ENCODE measurements at regions not wholly inside any gene's neighbourhood (a gene's known extent, or its start where the extent isn't known, plus 50 kb on each side); places are given as distances from the start of the nearest gene placed in this dataset.

DNA sequence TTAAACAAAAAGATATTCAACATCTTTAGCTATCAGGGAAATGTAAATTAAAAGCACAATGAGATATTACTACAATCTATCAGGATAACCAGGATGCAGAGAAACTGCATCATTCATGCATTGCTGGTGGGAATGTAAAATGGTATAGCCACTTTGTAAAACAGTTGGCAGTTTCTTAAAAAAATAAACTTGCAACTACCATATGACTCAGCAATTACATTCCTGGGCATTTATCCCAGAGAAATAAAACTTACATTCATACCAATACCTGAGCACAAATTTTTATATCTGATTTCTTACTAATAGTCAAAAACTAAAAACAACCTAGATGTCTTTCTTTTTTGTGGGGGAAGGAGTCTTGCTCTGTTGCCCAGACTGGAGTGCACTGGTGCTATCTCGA is 190.3 kb upstream of the TAB2 start:
- no peak overlapping the region for H3K4me3 ChIP-seq
- no peaks in the 10 kb centered on the region; the same call in 1 of the 2 replicates for H3K27me3 ChIP-seq
- no peak for DNase-seq
- H3K36me3 ChIP-seq: no peaks in the 10 kb centered on the region
- peaks cover 5% of the 10 kb centered on the region for H3K9me3 ChIP-seq

DNA sequence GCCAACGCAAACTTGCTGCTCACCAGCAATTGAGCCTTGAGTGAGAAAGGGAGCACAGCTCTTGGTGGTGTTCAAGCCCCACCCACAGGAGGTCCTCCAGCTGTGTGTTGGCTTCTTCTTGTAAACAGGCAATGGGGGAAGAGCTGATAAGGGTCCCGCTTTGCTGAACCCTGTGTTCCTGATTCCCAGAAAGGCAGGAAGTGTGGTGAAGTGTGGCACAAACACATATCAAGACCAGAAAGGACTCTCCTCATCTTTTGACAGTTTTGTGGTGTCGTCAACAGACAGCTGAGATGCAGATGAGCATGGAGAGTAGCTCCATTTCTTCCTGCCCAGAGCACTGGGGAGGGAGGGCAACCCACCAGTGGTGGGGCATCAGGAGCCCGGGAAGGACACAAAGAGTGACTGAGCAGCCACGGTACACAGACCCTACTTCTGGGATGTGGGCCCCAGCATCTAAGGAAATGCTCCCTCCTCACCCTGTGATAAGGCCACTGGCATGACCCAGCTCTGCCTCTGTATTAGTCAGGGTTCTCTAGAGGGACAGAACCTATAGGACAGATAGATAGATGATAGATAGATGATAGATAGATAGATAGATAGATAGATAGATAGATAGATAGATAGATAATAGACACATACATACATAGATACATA is 188.9 kb upstream of the TAB2 start:
- Histone ChIP-seq H3K9me3 (peaks cover 5% of the 10 kb centered on the region), H3K27me3 (no peaks in the 10 kb centered on the region; the same call in 1 of the 2 replicates), H3K4me3 (no peak overlapping the region), H3K36me3 (no peaks in the 10 kb centered on the region)
- no peak for DNase-seq

DNA sequence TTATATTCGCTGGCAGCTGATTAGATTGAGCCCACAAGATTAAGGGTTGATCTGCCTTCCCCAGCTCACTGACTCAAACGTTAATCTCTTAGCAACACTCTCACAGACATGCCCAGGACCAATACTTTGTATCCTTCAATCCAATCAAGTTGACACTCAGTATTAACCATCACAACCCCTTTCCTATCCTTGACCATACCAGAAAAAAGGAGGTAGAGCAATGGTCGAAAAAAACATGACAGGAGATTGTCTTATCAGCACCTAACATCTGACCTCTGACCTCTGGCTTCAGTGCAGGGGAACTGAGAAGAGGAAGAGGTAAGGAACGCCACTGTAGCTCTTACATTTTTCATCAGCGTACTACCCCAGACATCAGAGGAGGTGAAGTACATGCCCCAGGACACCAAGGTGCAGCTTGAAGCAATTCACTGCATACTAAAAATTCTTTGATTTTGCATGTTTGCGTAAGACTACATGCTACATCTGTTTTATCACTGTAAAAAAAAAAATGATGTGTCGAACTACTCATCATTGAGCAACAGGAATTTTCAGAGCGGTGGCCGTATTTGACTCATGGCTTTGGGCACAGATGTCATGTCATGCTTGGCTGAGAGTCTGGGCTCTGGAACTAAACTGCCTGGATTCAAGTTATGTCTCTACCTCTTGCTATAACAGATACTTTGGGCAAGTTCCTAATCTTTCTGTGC is 188.0 kb upstream of the TAB2 start:
- peak; percentile 71 for DNase-seq
- Histone ChIP-seq H3K9me3 (no peaks in the 10 kb centered on the region; the same call in 1 of the 2 replicates), H3K27me3 (no peaks in the 10 kb centered on the region; the same call in 1 of the 2 replicates), H3K36me3 (no peaks in the 10 kb centered on the region), H3K4me3 (no peak overlapping the region)

DNA sequence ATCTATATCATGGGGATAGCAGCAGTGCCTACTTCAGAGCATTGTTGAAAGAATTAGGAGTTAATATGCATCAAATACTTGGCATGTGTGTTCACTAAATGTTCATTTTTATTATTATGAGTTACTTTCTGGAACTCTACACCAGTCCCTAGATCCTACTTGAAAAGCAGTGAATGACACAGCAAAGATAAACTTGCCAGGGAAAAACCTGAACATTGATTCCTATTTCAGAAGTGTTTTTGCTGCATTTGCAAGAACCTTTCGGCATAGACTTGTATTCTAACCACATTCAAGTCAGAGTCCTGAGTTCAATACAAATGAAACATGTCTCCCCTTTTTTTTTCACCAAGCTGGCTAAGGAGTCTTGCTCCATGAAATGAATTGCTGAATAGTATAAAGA is 187.4 kb upstream of the TAB2 start:
- H3K36me3 ChIP-seq: no peaks in the 10 kb centered on the region
- H3K27me3 ChIP-seq: no peaks in the 10 kb centered on the region; the same call in 1 of the 2 replicates
- H3K4me3 ChIP-seq: no peak overlapping the region
- no peak for DNase-seq
- H3K9me3 ChIP-seq: no peaks in the 10 kb centered on the region; the same call in 1 of the 2 replicates

DNA sequence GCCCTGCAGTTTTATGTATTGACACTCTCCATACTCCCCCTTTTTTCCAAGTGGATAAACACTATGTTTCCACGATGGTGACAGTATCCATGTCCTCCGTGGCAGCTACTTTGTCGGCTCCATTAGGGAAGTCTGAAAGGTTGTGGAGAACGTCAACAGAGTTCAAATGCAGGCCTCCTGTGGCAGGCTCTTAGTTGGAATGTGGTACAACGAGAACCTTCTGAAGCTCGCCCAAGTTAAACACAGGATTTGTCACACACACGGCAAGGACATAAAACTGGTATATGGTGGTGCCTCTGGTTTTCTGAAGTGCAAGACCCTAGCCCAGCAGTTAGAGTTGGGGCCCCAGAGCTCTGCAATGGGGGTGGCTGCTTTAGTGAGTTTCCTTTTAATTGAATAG is 187.0 kb upstream of the TAB2 start:
- Histone ChIP-seq H3K36me3 (no peaks in the 10 kb centered on the region), H3K4me3 (no peak overlapping the region), H3K27me3 (no peaks in the 10 kb centered on the region; the same call in 1 of the 2 replicates), H3K9me3 (no peaks in the 10 kb centered on the region; the same call in 1 of the 2 replicates)
- no peak for DNase-seq

DNA sequence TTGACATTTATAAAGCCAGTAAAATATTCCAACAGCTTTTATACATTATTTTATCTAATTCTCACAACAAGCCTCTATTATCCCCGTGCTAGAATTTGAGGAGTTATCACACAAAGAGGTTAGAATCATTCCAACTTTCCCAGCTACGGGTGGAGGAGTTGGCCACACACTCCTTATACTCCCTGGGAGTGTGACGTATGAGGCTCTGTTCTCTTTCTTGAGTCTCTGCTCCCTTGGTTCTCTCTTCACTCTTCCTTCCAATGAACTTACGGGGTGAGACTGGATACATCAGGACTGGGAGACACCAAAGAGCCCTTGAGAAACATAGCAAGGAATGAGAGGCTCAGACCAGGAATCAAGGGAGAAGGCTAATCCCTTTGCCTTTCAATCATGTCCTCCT is 185.6 kb upstream of the TAB2 start:
- H3K4me3 ChIP-seq: no peak overlapping the region
- DNase-seq: no peak
- no peaks in the 10 kb centered on the region for H3K36me3 ChIP-seq
- no peaks in the 10 kb centered on the region; the same call in 1 of the 2 replicates for H3K9me3 ChIP-seq
- no peaks in the 10 kb centered on the region for H3K27me3 ChIP-seq

DNA sequence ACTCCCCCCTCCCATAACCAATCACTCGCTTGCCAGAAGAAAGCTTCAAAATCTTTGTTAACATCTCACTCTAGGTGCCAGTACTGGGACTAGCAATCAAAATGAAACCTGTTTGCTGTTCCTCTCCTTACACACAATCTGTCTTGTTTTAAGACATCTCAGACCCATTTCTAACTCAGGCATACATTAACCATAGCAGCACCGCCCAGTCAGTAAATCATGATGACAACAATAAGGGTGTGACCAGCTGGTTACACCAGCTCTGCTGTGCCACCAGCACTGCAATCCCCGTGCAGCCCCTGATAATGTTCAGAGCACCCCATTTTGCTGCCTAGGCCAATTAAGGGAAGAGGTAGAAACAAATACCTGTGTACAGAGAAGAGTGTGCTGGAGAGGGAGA is 185.2 kb upstream of the TAB2 start:
- H3K4me3 ChIP-seq: no peak overlapping the region
- H3K9me3 ChIP-seq: no peaks in the 10 kb centered on the region; the same call in 1 of the 2 replicates
- no peak for DNase-seq
- no peaks in the 10 kb centered on the region for H3K36me3 ChIP-seq
- no peaks in the 10 kb centered on the region for H3K27me3 ChIP-seq

DNA sequence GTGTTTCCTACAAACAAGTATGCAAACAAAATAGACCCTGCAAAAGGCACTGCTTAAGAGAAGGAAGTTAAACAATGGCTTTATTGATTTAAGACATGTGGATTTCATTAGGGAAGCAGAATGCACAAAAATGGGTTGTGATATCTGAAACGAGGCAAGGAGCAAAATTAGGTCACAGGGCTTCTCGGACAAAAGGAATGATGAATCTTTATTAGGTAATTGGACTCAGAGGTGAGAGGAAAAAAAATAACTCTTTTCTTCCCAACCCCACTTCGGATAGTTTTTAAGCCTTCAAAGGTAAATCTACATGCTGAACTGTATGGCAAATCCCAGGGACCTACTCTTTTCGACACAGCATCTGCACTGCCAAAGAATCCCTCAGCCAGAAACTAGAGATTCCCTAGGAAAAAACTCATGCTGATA is 183.0 kb upstream of the TAB2 start:
- H3K9me3 ChIP-seq: no peaks in the 10 kb centered on the region; the same call in 1 of the 2 replicates
- H3K4me3 ChIP-seq: no peak overlapping the region
- no peak for DNase-seq
- no peaks in the 10 kb centered on the region for H3K36me3 ChIP-seq
- H3K27me3 ChIP-seq: no peaks in the 10 kb centered on the region

DNA sequence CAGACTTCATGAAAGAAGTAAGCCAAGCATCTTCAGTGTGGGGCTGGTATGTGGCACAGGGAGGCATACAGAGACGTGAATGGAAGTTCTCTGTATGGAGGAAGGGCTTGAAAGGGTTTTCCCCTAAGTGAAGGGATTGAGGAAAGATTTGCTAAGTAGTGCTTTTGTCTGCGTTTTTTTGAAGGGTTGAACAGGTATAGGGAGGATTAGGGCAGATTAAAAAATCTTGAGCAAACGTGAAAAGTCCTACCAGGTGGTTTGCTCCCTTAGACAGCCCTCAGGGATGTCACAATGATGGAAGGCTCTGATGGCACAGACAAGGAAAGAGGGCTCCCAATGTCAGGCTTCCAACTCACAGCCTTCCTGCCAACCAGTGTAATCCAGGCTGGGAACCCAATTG is 181.7 kb upstream of the TAB2 start:
- Histone ChIP-seq H3K4me3 (no peak overlapping the region), H3K36me3 (no peaks in the 10 kb centered on the region), H3K9me3 (no peaks in the 10 kb centered on the region; the same call in 1 of the 2 replicates), H3K27me3 (no peaks in the 10 kb centered on the region)
- no peak for DNase-seq

DNA sequence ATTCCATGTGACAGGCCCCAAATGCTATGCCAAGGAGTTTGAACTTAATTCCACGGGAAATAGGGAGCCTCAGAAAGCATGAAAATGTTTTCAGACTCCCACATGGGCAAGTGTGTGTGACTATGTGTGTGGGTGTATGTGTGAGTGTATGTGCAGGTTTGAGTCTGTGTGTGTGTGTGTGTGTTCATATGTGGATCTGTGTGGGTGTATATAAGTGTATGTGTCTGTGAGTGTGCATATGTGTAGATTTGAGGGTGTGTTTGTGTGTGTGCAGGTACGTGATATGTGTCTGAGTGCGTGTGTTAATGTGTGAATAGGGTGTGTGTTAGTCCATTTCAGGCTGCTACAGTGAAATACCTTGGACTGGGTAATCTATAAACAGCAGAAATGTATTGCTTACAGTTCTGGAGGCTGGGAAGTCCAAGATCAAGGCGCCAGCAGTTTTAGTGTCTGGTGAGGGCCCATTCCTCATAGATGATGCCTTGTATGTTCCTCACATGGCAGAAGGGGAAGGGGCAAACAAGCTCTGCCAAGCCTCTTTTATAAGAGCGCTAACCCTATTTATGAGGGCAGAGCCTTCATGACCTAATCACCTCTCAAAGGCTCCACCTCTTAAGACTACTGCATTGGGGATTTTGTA is 181.1 kb upstream of the TAB2 start:
- no peaks in the 10 kb centered on the region for H3K27me3 ChIP-seq
- H3K9me3 ChIP-seq: no peaks in the 10 kb centered on the region; the same call in 1 of the 2 replicates
- no peaks in the 10 kb centered on the region for H3K36me3 ChIP-seq
- no peak overlapping the region for H3K4me3 ChIP-seq
- DNase-seq: no peak

DNA sequence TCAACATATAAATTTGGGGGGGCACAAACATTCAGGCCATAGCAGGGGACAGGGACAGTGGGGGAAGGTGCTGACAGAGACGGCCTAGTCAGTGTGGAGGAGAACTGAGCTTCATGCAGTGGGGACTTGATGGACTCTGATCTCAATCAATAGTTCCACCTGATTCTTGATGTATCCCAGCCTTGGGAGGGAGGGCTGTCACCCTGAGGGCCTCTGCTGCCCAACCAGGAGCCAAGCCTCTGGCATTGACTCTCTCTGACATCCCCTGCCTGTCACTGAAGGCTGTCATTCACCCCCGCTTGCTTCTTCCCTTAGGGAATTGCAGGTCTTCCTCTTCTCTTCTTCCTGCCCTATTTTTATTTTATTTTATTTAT is 180.6 kb upstream of the TAB2 start:
- Histone ChIP-seq H3K27me3 (no peaks in the 10 kb centered on the region), H3K36me3 (no peaks in the 10 kb centered on the region), H3K9me3 (no peaks in the 10 kb centered on the region; the same call in 1 of the 2 replicates), H3K4me3 (no peak overlapping the region)
- no peak for DNase-seq

DNA sequence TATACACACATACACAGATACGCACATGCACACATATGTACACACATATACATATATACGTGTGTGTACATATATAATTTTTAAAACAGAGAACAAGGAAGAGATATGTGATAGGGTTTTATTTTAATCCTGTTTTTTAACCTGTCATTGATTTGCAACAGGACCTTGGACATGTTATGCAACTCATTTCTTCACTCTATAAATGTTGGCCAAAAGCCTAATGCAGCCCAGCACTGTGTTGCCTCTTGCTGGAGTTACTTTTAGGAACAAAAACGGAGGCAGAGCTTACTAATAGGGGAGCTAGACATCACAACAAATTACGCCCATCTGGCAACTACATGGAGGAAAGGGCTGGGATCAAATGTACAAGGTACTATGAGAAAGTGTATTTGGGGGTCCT is 179.9 kb upstream of the TAB2 start:
- Histone ChIP-seq H3K36me3 (no peaks in the 10 kb centered on the region), H3K27me3 (no peaks in the 10 kb centered on the region), H3K9me3 (peaks cover 2% of the 10 kb centered on the region; the same call in 1 of the 2 replicates), H3K4me3 (no peak overlapping the region)
- DNase-seq: no peak

DNA sequence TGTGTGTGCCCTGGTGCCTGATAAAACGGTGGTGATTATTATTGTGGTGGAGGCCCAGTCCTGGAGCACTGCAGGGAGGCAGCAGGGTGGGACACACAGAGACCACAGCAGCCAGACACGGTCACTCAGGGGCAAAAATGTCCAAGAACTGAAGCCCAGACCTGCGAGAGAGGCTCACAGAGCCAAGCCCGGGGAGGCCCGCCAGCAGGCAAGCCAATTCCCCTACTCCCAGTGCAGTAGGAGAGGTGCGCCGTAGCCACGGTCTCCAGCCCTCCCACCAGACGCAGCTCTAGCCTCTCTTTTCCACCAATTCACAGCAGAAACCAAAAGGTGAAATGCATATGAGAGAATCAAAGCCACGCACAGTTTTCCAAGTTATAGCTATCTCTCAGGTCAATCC is 179.4 kb upstream of the TAB2 start:
- Histone ChIP-seq H3K36me3 (no peaks in the 10 kb centered on the region), H3K9me3 (0 out of 2 replicates have a peak, but pooled peaks cover 2% of the 10 kb centered on the region), H3K4me3 (no peak overlapping the region), H3K27me3 (no peaks in the 10 kb centered on the region)
- DNase-seq: no peak

DNA sequence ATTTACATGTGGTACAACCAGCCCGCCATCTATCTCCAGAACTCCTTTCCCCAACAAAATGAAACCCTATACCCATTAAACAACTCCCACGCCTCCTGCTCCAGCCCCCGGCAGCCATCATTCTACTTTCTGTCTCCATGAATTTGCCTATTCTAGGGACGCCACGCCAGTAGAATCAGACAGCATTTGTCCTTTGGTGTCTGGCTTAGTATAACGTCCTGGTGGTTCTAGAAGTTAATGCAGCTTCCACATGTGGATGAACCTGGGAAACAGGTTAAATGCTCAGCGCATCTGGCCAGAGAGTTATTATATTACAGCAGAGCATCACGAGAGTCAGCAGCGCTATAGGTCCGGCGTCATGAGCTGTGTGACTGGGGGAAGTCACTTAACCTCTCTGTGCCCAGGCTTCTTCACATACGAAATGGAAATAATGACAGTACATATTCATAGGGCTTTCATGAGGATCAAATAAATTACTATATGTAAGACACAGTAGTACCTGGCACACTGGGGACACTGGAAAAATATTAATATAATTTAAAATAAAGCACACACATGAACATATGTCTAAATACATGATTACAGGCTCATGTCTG is 178.7 kb upstream of the TAB2 start:
- H3K36me3 ChIP-seq: no peaks in the 10 kb centered on the region
- no peak for DNase-seq
- 0 out of 2 replicates have a peak, but pooled peaks cover 2% of the 10 kb centered on the region for H3K9me3 ChIP-seq

DNA sequence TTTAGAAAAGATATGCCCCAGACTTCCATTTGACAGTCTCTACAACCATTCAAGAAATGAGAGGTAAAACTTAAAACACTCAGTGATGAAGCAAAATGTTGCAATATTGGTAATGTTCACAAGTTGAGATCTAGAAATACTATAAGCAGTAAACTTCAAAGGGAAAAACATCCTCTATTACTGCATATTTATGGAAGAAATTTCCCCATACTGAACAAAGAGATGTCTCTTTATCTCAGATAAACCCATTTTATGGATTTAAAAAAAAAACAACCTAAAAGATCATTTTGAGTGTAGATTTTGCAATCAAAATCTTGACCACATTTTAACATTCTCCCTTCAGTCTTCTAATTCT is 177.8 kb upstream of the TAB2 start:
- no peak for DNase-seq
- no peak overlapping the region for H3K4me3 ChIP-seq
- 0 out of 2 replicates have a peak, but pooled peaks cover 2% of the 10 kb centered on the region for H3K9me3 ChIP-seq
- H3K27me3 ChIP-seq: no peaks in the 10 kb centered on the region
- no peaks in the 10 kb centered on the region for H3K36me3 ChIP-seq

More for the DNA sequence above, 178.7 kb upstream of the TAB2 start:
- Histone ChIP-seq H3K27me3 (no peaks in the 10 kb centered on the region), H3K4me3 (no peak overlapping the region)

DNA sequence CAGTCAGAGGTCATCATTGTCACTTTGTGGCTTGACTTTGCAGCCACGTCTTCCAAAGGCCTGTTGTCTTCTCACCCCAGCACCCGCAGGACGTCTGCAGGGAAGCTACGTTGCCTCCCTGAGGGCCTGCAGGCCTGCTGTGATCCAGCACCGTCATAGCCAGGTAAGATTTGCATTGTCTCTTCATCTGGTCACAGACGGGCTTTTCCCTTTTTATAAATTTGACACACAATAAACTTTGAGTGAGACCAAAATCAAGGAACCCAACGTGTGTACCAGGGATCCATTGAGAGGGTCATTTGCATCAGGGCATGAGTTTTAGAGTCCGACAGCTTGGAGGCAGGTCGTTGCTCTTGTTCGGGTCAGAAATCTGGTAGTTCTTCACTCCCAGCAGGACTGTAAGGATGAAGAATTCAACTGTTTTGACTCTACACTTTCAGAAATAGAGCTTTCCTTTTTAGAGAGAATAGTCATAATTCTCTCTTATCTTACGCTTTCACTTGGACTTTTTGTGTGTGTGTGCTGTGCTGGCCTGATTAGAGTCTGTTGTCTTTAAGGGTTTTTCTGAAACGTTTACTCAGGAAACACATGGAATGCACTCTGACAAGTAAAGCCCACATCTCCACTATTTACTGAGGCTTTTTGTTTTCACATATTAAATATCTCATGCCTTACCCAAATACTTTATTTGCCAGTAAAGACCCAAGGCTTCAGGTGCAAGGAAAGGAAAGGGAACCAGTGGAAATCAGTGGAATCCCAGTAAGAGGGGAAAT is 177.2 kb upstream of the TAB2 start:
- H3K9me3 ChIP-seq: 0 out of 2 replicates have a peak, but pooled peaks cover 2% of the 10 kb centered on the region
- H3K4me3 ChIP-seq: no peak overlapping the region
- DNase-seq: no peak
- H3K27me3 ChIP-seq: no peaks in the 10 kb centered on the region
- no peaks in the 10 kb centered on the region for H3K36me3 ChIP-seq

All from MG63 (cell line).